Prostate gland (tissue), 2 donors: ENCODE measurements at regions not wholly inside any gene's neighbourhood (a gene's known extent, or its start where the extent isn't known, plus 50 kb on each side); places are given as distances from the start of the nearest gene placed in this dataset.

Source experiments
- CTCF ChIP-seq, 4 experiments: fragments of 200-600 bp in 2 of 4; fragments of 450-650 bp in 2 of 4; sonication (generic) in 2 of 4; IDR thresholded peaks; 1 replicate in 3 of 4; 2 replicates in 1 of 4; pipeline ENCODE4 v1.5.1; 2016 to 2019; ENCODE audit warnings: antibody characterized with exemption in 4 of 4, mild to moderate bottlenecking in 2 of 4, moderate library complexity in 2 of 4
- POLR2A ChIP-seq: fragments of 450-650 bp; IDR thresholded peaks from one replicate; pipeline ENCODE4 v1.6.1; 2016; ENCODE audit warnings: antibody characterized with exemption, mild to moderate bottlenecking

- no peak for TF ChIP-seq POLR2A
- no peak for TF ChIP-seq CTCF (IDR thresholded peaks at IDR 0.05)
Observed at GRCh38 chr14:26330982-26331381, 266.9 kb downstream of the NOVA1 start.
